ENCODE measurements at regions not wholly inside any gene's neighbourhood (a gene's known extent, or its start where the extent isn't known, plus 50 kb on each side); places are given as distances from the start of the nearest gene placed in this dataset.
"Not testable (repeated sequence)": the region's sequence is repeated elsewhere in the genome, so short reads cannot be mapped to it uniquely, and the experiment has no call there.

DNA sequence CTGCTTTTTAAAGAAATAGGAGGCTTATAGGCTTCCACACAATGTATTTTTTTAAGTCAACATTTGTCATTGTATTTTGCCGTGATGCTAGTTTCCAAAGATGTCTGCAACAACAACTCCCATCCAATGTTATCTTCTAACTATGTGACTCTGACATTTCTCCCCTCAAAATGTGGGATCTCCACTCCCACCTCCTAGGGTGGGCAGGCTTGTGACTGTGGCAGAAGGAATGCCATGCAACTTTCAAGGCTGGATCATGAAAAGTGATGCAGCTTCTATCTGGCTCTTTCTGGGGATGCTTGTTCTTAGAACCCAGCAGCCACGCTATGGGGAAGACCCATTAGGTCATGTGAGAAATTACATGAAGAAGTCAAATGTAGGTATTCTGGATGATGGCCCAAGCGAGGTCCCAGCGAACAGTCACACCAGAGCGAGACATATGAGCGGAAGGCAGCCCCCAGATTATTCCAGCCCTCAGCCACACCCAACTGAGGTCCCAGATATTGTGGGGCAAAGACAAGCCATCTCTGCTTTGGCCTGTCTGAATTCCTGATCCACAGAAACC, 124.3 kb downstream of the BDH1 start:
- DNase-seq (ENCODE audit: insufficient read length, low spot score) (no peak), FAIRE-seq (no peak)

DNA sequence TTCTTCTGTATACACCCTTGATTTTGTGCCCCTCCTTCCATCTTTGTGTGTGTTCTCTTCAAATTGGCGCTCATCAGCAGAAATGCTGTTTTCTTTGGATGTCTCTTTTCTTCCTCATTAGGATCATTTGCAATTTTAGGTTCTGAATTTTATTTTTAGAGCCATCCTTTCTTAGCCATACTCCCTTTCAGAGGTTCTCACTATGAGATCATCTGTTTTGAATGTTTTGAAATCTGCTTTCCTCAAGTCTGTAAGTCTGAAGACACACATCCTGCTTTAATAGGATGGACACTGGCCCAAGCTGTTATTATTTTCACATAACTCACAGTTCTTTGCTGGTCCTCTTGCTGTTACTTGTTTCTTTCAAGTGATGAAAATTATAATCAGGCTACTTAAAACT, 124.8 kb downstream of the BDH1 start:
- FAIRE-seq (no peak), DNase-seq (ENCODE audit: insufficient read length, low spot score) (no peak)

DNA sequence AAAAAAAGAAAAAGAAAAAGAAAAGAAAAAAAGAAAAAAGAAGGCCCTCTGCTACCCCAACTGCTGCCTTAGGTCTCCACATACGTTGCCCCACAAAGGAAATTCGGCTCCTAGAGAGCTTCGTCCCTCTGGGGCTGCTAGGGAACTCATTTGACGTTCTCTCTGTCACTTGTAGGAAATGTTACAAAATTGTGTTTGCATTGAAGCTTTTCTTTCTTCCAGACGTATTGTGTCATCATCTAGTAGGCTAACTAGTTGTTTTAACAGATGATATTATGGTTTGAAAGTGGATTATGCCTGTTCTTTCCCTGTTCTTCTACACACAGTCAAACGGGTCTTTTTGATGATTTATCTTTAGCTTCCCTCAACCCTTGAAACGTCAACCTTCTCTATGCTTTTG, 125.3 kb downstream of the BDH1 start:
- FAIRE-seq: no peak
- no peak for DNase-seq (ENCODE audit: insufficient read length, low spot score)

DNA sequence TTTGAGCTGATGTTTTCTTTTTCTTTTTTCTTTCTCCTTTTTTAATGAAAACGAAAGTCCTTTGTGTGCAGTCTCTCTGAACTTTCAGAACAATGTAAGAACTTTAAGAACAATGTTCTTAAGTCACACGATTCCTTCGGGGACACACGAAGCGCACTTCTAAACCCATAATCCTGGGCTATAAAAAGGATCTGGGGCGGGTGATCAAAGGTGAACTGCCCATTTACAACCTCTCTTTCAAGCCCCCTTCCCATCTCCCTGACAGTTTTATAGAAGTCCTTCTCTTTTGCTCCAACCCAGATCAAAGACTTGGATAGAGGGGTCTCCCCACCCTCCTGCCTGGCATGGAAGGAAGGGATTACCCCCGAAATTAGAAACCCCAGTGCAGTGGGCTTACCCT, 126.8 kb downstream of the BDH1 start:
- no peak for DNase-seq (ENCODE audit: insufficient read length, low spot score)
- FAIRE-seq: no peak

DNA sequence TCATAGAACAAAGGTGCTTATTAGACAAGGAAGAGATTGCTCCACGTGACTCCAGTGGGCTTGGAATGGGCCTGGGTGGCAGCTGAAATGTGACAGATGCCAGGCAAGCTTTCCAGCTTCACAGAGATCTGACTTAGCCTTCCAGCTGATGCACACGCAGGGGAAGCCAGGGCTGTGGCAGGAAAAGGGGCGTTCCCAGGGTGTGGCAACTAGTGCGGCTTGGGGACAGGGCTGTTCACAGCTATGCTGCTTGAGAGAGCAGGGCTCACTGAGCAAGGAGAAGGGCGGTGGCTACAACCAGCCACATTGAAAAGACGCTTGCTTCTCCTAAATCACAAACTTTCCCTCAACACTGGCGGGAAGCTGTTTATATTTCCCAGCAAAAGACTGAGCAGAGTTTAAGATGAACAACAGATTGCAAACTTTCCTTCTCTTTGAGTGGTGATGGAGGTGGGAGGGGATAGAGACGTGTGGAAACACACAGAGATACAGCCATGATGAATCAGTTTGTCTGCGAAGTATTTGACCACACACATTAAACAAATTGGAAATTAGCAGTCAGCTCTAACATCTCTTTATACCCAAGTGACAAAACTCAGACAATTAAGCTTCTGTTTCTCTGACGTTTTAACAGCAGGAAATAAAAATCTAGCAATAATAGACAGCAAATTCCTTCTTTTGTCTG, 127.5 kb downstream of the BDH1 start:
- DNase-seq (ENCODE audit: insufficient read length, low spot score) (no peak), FAIRE-seq (no peak)

DNA sequence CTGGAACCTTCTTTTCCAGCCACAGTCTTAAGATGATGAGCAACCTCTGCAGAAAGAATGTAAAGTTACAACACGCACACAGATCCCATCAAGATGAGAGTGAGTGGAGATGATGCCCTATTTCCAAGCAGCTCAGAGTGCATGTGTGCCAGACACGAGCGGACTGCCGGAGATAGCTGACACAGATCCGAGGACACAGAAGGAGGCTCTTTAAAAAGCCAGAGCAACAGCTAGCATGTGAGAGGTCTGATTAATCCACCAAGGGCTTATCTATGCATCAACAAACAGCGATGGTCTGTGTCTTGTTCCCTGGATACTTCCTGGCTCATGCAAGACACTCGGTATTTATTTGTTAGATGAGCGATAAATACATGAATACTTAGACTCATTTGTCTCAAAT, 128.6 kb upstream of the DLG1 start:
- FAIRE-seq (no peak), DNase-seq (ENCODE audit: insufficient read length, low spot score) (no peak)

DNA sequence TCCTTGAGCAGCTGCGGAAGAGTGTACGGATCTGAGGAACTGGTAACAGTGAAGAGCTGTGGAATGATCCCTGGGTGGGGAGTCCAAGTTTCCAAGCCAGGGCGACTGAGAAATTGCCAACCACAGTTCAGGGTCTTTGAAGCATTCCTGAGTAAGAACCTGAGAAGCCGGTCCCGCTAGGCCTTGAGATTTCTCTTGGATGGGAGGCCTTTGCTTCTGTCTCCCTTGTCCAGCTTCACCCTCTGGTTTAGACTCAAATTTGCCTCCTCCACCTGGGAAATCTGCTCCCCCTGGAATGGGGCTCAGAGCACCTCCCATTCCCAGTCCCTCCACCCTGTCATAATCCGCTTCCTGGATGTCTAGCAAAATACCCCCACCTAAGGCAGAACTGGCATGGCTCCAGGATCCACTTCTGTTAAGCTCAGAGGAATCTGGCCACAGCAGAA, 127.7 kb upstream of the DLG1 start:
- FAIRE-seq: no peak
- no peak for DNase-seq (ENCODE audit: insufficient read length, low spot score)

DNA sequence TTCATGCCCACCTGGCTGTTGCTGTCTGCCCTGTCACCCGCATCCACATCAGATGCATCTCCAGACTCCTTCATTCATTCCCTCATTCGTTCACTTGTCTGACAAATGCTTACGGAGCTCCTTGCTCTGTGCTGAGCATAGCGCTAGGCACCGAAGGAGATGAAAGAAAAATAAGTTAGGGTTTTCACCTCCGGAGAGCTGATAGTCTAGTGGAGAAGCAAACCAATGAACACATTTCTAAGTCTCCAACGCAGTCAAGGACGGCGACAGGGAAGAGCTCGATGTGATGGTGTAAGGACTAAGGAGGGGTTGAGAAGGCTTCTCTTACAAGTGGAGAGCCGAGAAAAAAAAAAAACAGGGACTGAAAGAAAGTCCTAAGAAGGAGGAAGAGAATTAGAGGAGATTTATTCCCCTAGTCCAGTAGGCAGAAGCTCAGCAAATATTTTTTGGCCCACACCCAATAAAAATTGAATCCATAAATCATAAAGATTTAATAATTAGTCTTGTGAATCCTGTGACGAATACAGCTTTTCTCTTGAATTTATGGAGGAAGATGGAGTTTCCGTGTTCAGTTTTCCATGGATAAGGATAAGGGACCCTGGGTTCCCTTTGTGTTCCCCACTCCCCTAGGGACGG, 127.2 kb upstream of the DLG1 start:
- FAIRE-seq (no peak), DNase-seq (ENCODE audit: insufficient read length, low spot score) (no peak)

DNA sequence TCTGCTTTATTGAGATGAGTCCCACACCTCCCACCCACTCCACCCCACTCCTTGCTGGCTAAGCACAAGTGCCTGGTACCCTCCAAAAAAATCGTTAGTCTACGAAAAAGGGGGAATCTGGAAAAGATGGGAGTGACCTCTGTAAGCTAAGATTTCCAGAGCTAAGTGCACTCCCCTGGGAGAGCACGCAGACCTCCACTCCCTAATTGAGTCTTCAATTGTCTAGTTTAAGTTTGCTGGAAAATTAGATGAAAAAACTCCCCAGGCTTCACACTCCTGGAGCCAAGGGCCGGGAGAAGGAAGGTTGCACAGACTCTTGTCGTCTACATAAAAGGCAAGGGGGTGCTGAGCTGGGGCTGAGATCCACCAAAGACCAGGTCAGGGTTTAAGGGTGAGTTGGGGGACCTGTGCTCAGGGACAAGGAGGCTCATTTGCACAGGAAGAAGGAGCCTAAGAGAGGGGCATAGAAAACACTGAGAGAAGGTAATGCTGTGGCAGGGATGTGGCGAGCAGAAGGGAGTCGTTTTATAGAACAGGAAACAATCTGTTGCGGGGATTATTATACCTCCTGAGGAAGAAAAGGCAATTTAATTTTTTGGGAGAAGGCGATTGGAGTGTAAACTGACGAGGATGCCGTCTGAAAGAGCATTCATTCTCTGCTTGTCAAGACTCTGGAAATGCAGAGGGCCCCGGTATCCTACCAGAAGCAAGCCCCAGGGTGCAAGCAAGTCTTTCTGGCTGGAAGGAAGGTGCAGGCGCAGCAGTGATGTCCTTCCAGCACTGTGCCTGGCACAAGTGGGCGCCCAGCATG, 126.5 kb upstream of the DLG1 start:
- FAIRE-seq (no peak), DNase-seq (ENCODE audit: insufficient read length, low spot score) (no peak)

DNA sequence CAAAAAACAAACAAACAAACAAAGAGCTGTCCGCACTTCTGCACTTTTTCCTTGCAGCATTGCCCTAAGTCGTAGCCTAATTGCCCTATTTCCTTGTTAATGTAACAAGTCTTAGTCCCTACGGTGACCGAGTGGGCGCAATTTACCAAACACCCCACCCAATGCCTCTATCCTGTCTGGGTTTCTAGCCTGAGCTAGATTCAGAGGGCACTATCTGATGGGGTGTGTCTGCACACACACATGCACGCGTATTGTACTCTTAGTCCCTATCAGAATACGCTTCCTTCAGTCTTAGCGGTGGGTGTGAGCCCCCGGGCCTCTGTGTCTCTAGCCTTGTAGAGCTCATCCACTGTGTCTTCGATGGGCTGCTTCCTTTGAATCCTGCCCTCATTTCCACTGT, 125.9 kb upstream of the DLG1 start:
- DNase-seq (ENCODE audit: insufficient read length, low spot score) (no peak), FAIRE-seq (no peak)

DNA sequence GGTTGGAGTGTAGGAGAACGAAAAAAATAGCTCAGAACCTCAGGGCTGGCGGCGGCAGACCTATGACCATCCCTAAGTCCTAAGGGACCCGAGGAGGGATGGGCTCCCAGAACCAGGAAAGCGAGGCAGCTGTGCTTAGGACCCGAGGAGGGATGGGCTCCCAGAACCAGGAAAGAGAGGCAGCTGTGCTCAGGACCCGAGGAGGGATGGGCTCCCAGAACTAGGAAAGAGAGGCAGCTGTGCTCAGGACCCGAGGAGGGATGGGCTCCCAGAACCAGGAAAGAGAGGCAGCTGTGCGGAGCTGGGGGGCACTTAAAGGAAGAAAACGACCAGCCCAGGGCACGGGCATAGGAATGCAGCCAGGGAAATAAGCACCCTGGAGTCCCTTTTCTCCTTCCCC, 125.0 kb upstream of the DLG1 start:
- FAIRE-seq: no peak
- no peak for DNase-seq (ENCODE audit: insufficient read length, low spot score)

DNA sequence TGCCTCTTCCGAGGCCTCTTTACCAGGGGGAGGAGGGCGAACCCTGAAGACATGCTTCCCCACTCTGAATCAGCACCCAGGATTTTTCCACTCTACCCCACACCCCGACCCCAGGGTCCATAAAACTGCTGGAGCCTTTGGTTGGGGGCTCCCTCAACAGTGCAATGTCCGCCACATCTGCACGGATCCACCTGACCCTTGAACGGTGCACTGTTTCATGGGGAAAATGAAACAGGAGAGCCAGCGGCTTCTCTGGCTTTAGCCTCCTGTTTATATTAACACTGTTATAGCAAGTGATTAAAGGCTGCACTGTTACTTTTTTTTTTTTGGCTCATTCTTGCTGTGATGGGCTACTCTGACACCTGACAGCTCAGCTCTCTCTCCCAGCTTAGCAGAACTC, 124.1 kb upstream of the DLG1 start:
- DNase-seq (ENCODE audit: insufficient read length, low spot score) (no peak), FAIRE-seq (no peak)

DNA sequence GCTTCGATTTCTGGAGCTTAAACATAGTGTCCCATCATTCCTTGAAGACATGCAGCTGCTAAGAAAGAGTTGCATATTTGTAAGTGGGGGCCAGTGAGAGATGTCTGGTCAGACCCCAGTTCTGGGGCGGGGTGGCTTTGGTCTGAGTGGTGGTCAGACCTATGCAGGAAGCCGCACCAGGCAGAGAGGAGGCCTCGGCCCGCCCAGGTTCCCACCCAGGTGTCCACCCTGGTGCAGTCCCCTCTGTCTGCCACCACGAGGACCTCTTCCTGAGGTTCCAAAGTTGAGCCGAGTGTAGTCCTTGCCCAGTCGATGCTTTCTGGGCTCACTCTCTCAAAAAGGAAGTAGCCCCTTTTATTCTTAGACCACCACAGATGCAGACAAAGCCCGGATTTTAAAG, 122.6 kb upstream of the DLG1 start:
- no peak for DNase-seq (ENCODE audit: insufficient read length, low spot score)

DNA sequence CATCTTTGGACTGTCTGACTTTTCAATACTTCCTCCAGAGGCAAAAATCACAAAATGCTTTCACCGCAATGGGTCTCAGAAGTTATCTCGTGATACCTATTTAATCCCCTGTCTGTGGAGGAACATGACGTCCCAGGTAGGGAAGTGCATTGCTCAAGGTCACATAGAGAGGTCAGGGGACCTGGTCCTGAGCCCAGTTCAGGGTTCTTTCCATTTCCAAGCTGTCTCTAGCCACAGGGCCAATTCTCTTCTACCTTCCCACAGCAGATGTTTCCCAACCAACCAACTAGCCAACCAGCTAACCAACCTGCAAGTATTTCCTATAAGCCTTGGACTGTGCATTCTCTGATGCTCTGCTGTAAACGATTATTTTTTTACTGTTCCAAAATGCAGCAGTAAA, 122.2 kb upstream of the DLG1 start:
- FAIRE-seq (no peak), DNase-seq (ENCODE audit: insufficient read length, low spot score) (no peak)

More for the DNA sequence above, 122.6 kb upstream of the DLG1 start:
- FAIRE-seq: no peak

DNA sequence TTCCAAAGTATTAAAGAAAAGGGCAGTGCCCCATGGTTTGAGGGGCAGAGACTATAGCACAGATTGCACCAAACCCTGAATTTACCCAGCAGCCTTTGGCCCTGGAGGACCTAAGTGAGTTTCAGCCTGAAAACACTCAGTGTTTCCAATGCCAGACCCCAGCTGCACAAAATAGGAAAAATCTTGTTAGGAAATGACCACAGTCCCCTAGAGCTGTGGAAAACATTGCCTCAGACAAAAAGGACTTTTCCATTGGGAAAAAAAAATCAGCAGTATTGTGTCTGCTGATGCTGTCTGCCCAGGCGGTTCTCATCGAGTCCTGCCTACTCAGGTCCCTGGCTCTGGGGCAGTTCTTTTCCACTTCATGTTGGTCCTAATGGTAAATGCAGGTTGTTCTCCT, 121.7 kb upstream of the DLG1 start:
- DNase-seq (ENCODE audit: insufficient read length, low spot score) (no peak), FAIRE-seq (no peak)

DNA sequence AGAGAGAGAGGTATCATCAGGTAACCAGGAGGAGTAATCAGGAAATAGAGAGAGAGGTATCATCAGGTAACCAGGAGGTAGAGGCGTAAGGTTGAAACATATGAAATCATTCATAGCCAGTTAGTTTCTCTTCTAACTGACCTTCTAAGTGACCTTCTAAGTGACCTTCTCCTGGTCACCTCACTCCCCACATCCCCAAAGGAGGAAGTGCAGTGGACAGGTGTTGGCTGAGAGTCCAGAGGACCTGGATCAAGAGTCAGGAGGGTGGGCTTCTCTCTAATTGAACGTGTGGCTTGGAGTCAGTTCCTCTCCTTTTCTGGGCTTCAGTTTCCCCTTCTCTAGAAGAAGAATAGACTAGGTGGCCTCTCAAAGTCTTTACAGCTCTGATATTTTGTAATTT, 121.3 kb upstream of the DLG1 start:
- DNase-seq (ENCODE audit: insufficient read length, low spot score) (no peak), FAIRE-seq (no peak)

DNA sequence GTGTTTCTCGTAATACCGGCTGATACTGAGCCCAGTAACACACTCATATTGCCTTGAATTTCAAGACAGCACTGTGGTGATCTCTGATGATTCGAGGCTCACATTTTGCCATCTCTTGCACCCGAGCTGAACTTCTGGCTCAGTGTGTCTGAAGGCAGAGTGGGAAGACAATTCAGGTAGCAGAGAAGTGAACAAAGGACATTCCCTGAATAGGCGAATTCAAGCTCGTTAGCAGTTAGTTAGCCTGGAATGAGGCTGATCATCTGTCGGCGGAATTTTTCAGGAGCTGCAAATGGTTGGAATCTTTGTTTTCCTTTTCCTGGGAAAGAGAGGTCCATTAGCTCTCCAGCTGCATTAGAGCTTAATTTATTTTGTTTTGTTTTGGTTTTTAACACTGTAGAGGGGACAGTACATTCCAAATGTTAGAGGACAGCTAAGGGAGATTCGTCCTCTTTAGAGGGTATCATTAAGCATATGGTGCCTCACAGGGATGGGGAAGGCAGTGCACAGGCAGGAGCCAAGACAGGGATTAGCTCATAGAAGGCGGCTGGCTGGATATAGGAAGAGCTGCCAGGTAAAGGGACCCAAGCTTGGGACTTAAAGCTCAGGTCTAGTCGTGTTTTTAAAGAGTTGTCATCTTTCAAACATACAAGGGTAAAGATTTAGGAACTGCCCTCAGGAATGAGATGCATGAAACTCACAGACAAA, 119.7 kb upstream of the DLG1 start:
- DNase-seq (ENCODE audit: insufficient read length, low spot score) (no peak), FAIRE-seq (no peak)

DNA sequence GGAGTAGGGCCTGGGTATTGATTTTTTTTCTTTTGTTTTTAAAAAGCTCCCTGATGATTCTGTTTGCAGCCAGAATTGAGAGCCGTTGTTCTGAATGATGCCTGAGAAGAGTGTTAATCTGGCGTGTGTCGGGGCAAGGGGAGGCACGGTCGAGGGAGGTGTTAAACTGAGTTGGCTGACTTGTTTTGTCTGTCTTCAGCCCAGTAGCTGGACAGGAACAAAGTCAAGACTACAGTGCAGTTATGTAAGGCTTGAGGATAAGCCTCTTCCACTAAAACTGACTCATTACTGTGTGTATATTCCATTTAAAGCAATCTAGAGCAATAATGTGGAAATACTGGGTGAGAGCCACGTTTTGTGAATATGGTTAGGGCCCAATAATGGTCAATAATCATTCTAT, 119.0 kb upstream of the DLG1 start:
- FAIRE-seq (no peak), DNase-seq (ENCODE audit: insufficient read length, low spot score) (no peak)

DNA sequence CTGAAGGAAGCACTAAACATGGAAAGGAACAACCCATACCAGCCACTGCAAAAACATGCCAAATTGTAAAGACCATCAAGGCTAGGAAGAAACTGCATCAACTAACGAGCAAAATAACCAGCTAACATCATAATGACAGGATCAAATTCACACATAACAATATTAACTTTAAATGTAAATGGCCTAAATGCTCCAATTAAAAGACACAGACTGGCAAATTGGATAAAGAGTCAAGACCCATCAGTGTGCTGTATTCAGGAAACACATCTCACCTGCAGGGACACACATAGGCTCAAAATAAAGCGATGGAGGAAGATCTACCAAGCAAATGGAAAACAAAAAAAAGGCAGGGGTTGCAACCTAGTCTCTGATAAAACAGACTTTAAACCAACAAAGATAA, 113.5 kb upstream of the DLG1 start:
- DNase-seq (ENCODE audit: insufficient read length, low spot score); FAIRE-seq: not testable (repeated sequence)

DNA sequence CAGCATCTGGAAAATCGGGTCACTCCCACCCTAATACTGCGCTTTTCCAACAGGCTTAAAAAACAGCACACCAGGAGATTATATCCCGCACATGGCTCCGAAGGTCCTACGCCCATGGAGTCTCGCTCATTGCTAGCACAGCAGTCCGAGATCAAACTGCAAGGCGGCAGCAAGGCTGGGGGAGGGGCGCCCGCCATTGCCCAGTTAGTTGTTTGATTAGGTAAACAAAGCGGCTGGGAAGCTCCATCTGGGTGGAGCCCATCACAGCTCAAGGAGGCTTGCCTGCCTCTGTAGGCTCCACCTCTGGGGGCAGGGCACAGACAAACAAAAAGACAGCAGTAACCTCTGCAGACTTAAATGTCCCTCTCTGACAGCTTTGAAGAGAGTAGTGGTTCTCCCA, 111.8 kb upstream of the DLG1 start:
- not testable (repeated sequence) for FAIRE-seq; DNase-seq (ENCODE audit: insufficient read length, low spot score)

All from GM19239 (cell line).